ENCODE measurements at regions not wholly inside any gene's neighbourhood (a gene's known extent, or its start where the extent isn't known, plus 50 kb on each side); places are given as distances from the start of the nearest gene placed in this dataset.
"Not testable (repeated sequence)": the region's sequence is repeated elsewhere in the genome, so short reads cannot be mapped to it uniquely, and the experiment has no call there.

- no peak for DNase-seq (ENCODE audit: low spot score)
These were observed 51.1 kb downstream of the DOP1B start for GRCh38 chr21:36207577-36208320.

- no peak for DNase-seq (ENCODE audit: low spot score)
These were observed 51.8 kb downstream of the DOP1B start for GRCh38 chr21:36208326-36209013.

GRCh38 chr21:36209626-36210171, 53.1 kb downstream of the DOP1B start:
- peak; percentile 63 for DNase-seq (ENCODE audit: low spot score)

GRCh38 chr21:36210779-36211659, 54.4 kb downstream of the DOP1B start:
- no peak for DNase-seq (ENCODE audit: low spot score)

- no peak for DNase-seq (ENCODE audit: low spot score)
These were observed 55.3 kb downstream of the DOP1B start for GRCh38 chr21:36211660-36212512.

- no peak for DNase-seq (ENCODE audit: low spot score)
These were observed 55.8 kb downstream of the DOP1B start for GRCh38 chr21:36212513-36212780.

GRCh38 chr21:36214561-36214960, 57.9 kb downstream of the DOP1B start:
- DNase-seq (ENCODE audit: low spot score) = no peak

GRCh38 chr21:36217743-36218142, 61.1 kb downstream of the DOP1B start:
- DNase-seq (ENCODE audit: low spot score) = no peak

GRCh38 chr21:36218691-36219090, 62.1 kb downstream of the DOP1B start:
- DNase-seq (ENCODE audit: low spot score) = no peak

GRCh38 chr21:36223451-36223850, 66.8 kb downstream of the DOP1B start:
- DNase-seq (ENCODE audit: low spot score) = no peak

GRCh38 chr21:36229181-36229580, 72.6 kb downstream of the DOP1B start:
- no peak for DNase-seq (ENCODE audit: low spot score)

- DNase-seq (ENCODE audit: low spot score) = not testable (repeated sequence)
These were observed 74.8 kb downstream of the DOP1B start for GRCh38 chr21:36231444-36231843.

- DNase-seq (ENCODE audit: low spot score) = no peak
These were observed 76.0 kb downstream of the DOP1B start for GRCh38 chr21:36232641-36233040.

- no peak for DNase-seq (ENCODE audit: low spot score)
These were observed 78.5 kb downstream of the DOP1B start for GRCh38 chr21:36235058-36235582.

- DNase-seq (ENCODE audit: low spot score) = no peak
These were observed 79.6 kb downstream of the DOP1B start for GRCh38 chr21:36236052-36236730.

- DNase-seq (ENCODE audit: low spot score) = no peak
These were observed 80.8 kb downstream of the DOP1B start for GRCh38 chr21:36237441-36237840.

- no peak for DNase-seq (ENCODE audit: low spot score)
These were observed 80.4 kb upstream of the MORC3 start for GRCh38 chr21:36239585-36239984.

- no peak for DNase-seq (ENCODE audit: low spot score)
These were observed 78.3 kb upstream of the MORC3 start for GRCh38 chr21:36241717-36242116.

GRCh38 chr21:36245115-36245514, 74.9 kb upstream of the MORC3 start:
- DNase-seq (ENCODE audit: low spot score) = no peak

- DNase-seq (ENCODE audit: low spot score) = no peak
These were observed 74.3 kb upstream of the MORC3 start for GRCh38 chr21:36245649-36246048.

GRCh38 chr21:36246080-36246631, 73.8 kb upstream of the MORC3 start:
- no peak for DNase-seq (ENCODE audit: low spot score)

Measured in CD4-positive, alpha-beta T cell treated with Interleukin-2 at 100 ng/mL for 4 hours (primary cell).